SW 1271 (cell line): ENCODE measurements at regions not wholly inside any gene's neighbourhood (a gene's known extent, or its start where the extent isn't known, plus 50 kb on each side); places are given as distances from the start of the nearest gene placed in this dataset.

Source experiments
- DNase-seq, 2 experiments: peaks; one replicate each; lab custom pipeline; 2025; lab: John Stamatoyannopoulos, UW

- no peak for DNase-seq
Observed at GRCh38 chr1:78360584-78360983, 130.2 kb upstream of the PTGFR start.

- no peak for DNase-seq
Observed at GRCh38 chr1:78367700-78368099, 123.1 kb upstream of the PTGFR start.

GRCh38 chr1:78369546-78369945 lies 121.2 kb upstream of the PTGFR start:
- DNase-seq, result no peak

DNA sequence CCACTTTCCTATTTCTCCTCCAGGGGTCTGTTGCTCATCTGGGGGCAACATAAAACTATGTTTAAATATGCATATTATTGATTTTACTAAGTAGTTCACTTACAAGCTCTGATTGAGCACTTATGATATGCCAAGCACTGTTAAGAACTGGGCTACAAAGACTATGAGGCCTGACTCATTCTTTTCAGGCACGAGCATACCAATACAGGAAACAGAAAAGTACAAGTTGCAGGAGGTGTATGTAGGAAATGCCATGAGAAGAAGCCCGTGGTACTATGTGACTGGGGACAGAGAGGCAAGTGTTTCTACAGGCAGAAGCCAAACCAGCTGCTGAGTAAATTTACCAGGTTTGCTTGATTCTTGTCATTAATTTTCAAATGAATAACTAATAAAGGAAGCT lies 120.4 kb upstream of the PTGFR start:
- DNase-seq, result no peak

DNA sequence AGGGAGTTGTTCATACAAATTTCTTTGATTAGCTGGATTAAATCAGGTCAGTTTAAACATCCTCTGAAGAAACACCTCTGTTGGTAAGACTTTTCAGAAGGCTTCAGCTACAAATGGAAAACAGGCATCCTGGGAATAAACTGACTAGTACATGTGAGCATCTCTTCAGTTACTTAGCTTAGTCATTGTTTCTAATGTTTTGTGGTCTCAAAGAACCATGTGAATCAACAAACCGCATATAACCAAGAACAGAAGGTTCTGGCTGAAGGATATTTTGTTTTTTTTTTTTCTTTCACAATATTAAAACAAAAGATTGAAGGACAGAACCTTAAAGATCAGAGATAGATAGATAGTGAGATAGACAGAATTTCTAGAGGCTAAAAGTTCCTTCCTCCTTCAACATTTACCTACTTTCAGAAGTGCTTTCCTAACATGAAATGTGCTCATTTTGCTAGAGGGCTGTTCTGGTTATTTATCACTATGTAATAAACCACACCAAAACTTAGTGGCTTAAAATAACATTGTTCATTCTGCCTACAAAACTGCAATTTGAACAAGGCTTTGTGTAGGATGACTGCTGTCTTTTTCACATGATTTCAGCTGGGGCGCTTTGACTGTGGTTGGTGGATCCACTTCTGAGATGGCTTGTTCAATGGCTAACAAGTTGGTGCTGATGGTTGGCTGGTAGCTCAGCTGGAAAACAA lies 119.8 kb upstream of the PTGFR start:
- DNase-seq, result no peak

- no peak for DNase-seq
Observed at GRCh38 chr1:78373676-78374075, 117.1 kb upstream of the PTGFR start.

DNA sequence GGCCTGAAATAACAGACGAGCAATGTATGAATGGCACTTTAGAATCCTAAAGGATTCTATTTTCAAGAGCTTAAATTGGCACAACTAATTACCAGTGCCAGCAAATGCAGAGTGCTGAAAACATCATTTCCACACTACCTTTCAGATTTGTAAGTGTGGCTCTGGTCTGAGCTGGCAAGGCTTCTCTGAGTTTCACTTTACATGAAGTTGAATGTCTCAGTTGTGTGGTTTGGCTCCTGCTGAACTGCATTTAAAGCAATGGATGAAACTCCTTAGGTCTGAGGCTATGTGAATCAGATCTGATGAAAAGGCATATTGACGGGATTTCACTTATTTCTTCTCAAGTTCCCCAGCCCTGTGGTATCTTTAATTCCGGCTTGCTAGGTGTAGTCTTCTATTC lies 114.8 kb upstream of the PTGFR start:
- DNase-seq, result no peak

DNA sequence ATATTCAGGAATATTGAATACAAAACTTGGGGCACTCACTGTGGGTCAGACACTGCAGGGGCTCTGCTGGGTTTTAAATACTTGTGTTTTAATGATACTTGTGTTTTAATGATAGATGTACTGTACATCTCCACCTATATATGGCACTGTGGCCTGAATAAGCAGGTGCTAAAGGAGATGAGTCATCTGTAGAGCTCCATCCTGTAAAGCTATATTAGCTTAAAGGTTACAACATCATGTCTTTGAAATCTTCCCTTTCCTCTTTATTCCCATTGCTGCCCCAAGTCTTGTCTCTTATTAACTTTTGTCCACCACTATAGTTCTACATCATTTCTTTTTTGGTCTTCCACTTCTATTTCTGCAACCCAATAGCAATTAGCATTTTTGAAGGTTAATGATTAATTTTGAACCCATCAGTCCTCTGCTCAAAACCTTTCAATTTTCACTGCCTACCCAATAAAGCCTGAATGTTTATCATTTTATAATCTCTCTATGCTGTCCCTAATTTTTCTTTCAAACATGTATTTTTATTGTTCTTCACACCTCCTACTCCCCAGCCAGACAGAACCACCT lies 113.3 kb upstream of the PTGFR start:
- no peak for DNase-seq

- no peak for DNase-seq
Observed at GRCh38 chr1:78383923-78384322, 106.9 kb upstream of the PTGFR start.

GRCh38 chr1:78385744-78386462 lies 104.9 kb upstream of the PTGFR start:
- DNase-seq, result no peak

- DNase-seq, result no peak
Observed at GRCh38 chr1:78387201-78387600, 103.6 kb upstream of the PTGFR start.

- no peak for DNase-seq
Observed at GRCh38 chr1:78387871-78388270, 102.9 kb upstream of the PTGFR start.

GRCh38 chr1:78388275-78388674 lies 102.5 kb upstream of the PTGFR start:
- DNase-seq, result no peak

DNA sequence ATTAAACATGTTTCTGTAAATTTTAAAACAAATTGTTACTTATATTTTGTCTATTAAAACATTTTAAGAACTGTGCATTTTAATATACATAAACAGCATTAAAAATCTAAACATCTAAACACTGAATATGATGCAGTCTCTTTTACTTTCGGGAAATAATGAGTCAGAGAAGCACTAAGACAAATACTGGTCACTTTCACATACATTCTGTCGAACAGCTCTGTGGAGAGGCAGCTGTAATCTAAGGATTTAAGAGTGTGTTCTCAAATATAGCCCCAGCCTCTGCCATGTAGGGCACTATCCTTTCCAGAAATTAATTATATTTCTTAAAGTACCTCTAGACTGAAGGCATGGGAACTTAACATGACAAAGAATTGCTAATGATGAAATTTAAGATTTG lies 89.6 kb upstream of the PTGFR start:
- no peak for DNase-seq

DNA sequence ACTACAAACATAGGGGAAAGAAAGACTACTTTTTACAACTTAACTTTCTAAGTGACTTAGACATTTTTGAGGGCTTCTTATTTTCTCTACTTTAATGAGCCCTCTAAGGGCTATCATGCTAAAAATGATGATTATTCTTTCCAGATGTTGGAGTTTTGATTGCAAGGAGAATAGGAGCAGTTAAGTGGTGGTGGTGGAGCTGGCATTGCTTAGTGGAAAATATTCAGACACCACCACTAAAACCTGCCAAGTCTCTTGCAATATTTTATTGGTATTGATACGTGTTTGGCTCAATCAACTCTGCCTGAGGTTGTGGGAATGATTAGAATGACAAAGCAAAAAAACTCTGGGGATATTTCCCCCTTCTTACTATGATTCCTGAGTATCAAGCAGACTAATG lies 82.6 kb upstream of the PTGFR start:
- no peak for DNase-seq

GRCh38 chr1:78408810-78409209 lies 82.0 kb upstream of the PTGFR start:
- DNase-seq, result no peak

DNA sequence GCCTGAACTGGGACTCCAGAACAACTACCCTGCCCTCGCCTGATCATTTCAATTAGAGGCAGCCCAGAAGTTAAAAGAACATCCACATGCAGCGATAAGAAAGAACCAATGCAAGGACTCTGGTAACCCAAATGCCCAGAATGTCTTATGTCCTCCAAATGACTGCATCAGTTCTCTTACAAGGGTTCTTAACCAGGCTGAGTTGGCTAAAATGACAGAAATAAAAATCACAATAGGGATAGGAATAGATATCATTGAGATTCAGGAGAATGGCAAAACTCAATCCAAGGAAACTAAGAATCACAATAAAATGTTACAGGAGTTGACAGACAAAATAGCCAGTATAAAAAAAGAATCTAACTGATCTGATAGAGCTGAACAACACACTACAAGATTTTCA lies 80.1 kb upstream of the PTGFR start:
- DNase-seq, result no peak

DNA sequence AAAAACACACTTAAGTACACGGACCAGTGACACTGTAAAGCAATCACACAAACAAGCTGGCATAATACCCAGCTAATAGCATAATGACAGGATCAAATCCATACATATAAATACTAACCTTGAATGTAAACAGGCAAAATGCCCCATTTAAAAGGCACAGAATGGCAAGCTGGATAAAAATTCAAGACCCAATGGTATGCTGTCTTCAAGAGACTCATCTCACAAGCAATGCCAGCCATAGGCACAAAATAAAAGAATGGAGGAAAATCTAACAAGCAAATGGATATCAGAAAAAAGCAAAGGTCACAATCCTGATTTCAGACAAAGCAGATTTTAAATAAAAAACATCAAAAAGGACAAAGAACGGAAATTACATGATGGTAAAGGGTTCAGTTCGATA lies 79.1 kb upstream of the PTGFR start:
- no peak for DNase-seq

GRCh38 chr1:78415165-78415564 lies 75.6 kb upstream of the PTGFR start:
- no peak for DNase-seq

- DNase-seq, result no peak
Observed at GRCh38 chr1:78419309-78419708, 71.5 kb upstream of the PTGFR start.

DNA sequence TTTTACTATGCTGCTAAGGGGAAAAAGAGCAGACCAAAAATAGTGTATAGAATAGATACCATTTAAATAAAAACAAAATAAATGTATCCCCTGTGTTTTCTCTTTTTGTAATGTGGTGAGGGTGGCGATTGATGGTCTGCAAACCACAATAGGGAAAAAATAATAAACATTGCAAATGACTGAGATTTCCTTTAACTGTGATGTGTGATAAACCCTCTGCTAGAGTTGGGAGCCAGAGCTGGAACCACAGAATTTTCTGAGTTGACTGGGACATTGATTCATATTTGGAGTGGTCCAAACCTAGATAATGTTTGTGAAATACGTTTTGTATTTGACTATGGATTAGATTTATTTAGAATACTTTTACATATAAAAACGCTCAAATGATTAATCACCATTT lies 70.6 kb upstream of the PTGFR start:
- no peak for DNase-seq

DNA sequence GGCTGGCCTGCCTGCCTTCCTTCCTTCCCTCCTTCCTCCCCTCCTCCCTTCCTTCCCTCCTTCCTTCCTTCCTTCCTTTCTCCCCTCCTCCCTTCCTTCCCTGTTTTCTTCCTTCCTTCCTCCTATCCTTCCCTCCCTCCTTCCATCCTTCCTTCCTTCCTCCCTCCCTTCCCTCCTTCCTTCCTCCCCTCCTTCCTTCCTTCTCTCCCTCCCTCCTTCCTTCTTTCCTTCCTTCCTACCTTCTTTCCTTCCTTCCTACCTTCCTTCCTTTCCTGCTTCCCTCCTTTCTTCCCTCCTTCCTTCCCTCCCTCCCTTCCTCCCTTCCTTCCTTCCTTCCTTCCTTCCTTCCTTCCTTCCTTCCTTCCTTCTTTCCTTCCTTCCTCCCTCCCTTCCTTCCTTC lies 70.1 kb upstream of the PTGFR start:
- no peak for DNase-seq

- no peak for DNase-seq
Observed at GRCh38 chr1:78424720-78425119, 66.1 kb upstream of the PTGFR start.

DNA sequence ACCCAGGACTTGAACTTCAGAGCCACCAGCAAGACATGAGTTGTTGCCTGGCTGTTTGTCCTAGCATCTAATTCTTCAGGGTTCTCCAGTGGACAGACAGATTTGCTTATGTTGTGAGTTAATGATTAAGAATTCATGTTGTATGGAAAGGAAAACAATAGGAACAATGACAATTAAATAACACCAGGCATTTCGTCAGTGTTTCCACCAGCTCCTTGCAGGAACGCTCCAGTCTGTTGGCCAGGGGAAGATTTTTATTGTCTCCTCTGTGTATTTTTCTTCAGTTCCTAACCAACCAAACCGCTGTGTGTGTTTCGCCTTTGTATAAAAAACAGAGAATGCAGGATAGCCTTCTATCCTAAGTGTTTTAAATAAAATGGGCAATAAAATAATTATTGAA lies 64.4 kb upstream of the PTGFR start:
- DNase-seq, result no peak
